Ammon's horn (tissue), 1 donor: ENCODE measurements at regions not wholly inside any gene's neighbourhood (a gene's known extent, or its start where the extent isn't known, plus 50 kb on each side); places are given as distances from the start of the nearest gene placed in this dataset.
A peak's percentile ranks its signal among the peaks of the same experiment; 100 is the strongest.

Source experiments
- DNase-seq: peaks from one replicate; pipeline ENCODE4 v3.0.0-alpha.2; 2016; ENCODE audit warnings: low spot score

GRCh38 chr14:71711619-71712018 lies 220.6 kb upstream of the RGS6 start:
- DNase-seq, result peak; percentile 31

- no peak for DNase-seq
These were observed 219.8 kb upstream of the RGS6 start for GRCh38 chr14:71712478-71712877.

DNA sequence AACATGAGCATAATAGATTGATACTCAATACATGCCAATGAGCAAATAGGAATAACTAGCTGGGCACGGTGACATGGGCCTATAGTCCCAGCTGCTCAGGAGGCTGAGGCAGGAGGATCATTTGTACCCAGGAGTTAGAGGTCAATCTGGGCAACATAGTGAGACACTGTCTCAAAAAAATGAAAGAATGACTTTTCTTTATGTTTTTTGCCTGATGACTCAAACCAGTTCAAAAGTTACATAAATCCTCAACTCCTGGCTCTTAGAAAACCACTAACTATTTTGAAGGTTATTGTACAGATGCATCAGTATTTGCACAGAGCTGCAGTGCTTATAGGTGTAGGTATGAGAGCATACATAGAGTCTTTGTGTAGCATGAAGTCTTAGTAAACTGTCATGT lies 219.2 kb upstream of the RGS6 start:
- DNase-seq, result no peak

GRCh38 chr14:71713451-71713850 lies 218.8 kb upstream of the RGS6 start:
- no peak for DNase-seq

DNA sequence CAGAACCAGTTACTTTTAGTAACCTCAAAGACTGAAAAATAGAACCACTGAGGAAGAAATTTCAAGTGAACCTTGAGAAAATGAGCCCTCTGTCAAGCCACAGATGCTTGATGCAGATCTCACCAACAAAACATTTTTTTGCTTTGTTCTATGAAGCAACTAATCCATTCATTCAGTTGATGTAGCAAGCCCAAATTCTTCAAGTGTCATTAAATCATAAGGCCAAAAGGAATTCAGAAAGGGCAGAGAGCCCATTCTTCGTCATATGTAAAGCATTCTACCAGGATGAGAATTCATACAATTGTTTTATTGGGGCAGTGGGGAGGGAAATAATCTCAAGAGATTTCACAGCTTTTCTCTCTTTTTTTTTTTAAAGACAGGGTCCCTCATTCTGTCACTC lies 218.0 kb upstream of the RGS6 start:
- DNase-seq, result no peak

DNA sequence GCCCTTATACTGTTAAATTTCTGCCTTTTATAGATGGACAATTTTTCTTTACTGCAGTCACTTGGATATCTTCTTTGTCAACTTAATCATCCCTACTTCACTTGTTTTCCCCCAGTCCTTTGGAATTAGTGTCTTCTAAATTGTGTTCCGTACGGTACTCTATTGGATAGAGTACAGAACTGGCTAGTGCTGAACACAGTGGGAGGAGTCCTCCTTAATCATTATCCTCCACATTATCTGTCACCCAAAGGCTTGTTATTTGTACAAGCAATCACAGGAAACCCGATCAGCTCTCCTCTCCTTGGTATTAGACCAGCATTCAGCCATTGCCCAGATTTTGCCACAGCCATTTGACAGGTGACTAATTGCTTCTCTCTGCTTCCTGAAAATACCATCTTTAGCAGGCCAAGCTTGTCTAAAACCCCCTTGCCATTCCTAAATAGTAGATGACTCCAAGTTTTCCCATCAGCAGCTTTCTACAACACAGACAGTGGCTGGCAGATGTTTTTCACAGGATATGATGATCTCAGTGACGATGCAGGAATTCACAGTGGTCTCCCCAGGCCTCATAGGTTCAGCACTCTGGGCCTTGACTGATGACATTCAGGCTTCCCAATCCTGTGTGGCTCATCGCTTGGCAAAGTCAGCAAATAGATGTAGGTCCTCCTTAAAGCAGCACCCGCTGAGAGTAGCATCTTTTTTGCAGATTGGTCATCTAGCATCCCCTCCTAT lies 216.0 kb upstream of the RGS6 start:
- no peak for DNase-seq

- peak; percentile 77 for DNase-seq
These were observed 211.1 kb upstream of the RGS6 start for GRCh38 chr14:71720978-71721624.

GRCh38 chr14:71721791-71722190 lies 210.4 kb upstream of the RGS6 start:
- peak; percentile 30 for DNase-seq

- no peak for DNase-seq
These were observed 209.3 kb upstream of the RGS6 start for GRCh38 chr14:71722885-71723284.

GRCh38 chr14:71725922-71726579 lies 206.2 kb upstream of the RGS6 start:
- DNase-seq, result peak; percentile 54

DNA sequence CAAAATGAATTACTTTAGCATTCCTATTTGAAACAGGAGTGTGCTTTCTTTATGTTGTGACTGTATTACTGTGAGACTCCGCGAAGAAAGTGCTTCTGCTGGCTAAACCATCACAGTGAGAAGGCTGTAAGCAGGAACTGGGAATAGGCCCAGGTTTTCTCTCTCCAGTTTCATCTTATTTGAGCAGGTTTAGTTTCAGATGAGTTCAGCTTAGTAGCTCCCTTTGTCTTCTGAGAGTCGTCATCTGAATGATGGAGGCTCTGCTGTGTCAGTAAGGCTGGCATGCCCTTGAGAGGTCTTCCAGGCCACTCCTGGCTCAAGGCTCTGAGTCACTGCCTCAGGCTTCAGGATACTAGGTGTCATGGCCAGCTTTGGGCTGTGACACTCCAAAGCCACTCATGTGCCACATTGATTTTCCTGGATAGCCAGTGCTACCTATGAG lies 205.6 kb upstream of the RGS6 start:
- no peak for DNase-seq

DNA sequence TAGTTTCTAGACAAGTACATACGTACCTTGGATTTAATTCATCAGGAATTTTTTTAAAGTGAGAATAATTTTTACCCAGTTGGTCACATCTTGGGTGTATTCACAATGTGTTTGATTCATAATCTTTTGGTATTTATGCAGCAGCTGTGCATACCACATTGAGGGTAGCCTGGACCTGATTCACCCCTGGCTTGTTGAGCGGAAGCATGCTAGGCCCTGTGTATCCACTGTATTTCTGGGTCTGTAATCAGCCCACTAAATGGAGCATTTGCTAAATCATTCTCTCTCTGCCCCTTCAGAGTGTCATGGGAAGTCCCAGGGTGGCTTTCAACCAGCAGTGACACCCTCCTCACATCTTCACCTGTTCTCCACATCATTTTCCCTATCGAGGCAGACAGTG lies 203.8 kb upstream of the RGS6 start:
- no peak for DNase-seq

- DNase-seq, result no peak
These were observed 202.6 kb upstream of the RGS6 start for GRCh38 chr14:71729596-71729995.

GRCh38 chr14:71730471-71730870 lies 201.8 kb upstream of the RGS6 start:
- no peak for DNase-seq

GRCh38 chr14:71731096-71731495 lies 201.1 kb upstream of the RGS6 start:
- DNase-seq, result no peak

DNA sequence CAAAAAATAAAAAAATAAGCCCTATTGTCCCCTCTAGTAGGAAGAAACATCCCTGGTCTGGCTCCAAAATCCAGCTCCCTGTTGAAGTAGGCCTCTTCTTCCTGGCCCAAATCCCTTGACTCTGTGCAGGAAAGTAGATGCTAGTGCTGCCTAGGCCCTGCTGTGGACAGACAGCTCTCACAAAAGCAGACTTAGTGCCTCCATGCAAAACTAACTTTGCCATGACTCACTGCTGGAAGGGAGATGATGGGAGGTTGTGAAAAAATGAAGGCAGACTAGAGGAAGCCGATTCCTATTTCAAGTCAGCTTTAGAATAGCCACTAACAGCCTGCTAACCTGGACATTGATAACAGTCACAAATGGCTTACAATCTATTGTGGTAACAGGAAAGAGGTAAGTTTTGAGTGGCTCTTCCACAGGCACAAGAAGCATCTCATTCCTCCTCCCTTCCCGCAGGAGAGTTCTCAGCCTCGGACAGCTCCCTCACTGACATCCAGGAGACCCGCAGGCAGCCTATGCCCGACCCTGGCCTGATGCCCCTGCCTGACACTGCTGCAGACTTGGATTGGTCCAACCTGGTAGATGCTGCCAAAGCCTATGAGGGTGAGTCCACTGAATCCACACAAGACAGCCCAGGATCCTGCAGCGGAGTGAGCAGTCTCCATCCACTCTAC lies 198.9 kb upstream of the RGS6 start:
- no peak for DNase-seq

GRCh38 chr14:71734076-71734475 lies 198.2 kb upstream of the RGS6 start:
- peak; percentile 25 for DNase-seq

GRCh38 chr14:71734885-71735284 lies 197.3 kb upstream of the RGS6 start:
- no peak for DNase-seq

GRCh38 chr14:71737760-71738159 lies 194.5 kb upstream of the RGS6 start:
- no peak for DNase-seq

DNA sequence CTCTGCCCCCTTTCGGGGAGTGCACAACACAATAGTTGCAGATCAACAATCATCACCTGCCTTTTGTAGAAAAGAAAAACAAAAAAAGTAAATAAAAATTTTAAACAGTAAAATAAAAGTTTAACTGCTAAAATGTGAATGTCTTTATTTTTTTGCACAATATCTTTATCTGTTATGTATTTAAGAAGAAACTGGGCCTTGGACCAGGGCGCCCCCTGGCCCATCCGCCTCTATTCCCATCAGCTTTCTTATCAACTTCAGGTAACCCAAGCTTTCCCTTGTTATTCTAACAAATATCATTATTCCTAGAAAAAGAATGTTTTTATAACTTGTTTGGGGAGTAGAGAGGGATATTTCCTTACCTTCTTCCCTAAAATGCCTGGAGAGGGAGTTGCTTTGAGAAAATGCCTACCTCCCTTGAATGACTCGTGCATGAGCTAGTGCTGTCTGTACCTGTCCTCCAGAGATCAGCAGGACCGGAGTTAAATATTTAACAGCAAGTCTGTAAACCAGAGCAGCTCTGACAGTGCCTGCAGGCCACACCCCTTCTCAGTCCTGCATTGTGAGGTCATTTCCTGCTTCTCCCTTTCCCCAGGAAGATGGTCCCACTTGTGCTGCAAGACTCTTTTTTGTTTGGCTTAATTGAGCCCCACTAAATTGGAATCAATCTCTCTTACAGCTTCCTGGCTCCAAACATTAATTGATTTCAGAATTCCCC lies 192.8 kb upstream of the RGS6 start:
- no peak for DNase-seq

GRCh38 chr14:71741241-71741640 lies 191.0 kb upstream of the RGS6 start:
- no peak for DNase-seq

GRCh38 chr14:71742485-71742884 lies 189.7 kb upstream of the RGS6 start:
- DNase-seq, result no peak
